ENCODE measurements at regions not wholly inside any gene's neighbourhood (a gene's known extent, or its start where the extent isn't known, plus 50 kb on each side); places are given as distances from the start of the nearest gene placed in this dataset.

GRCh38 chr13:75231235-75231634 is 250.7 kb downstream of the TBC1D4 start:
- DNase-seq = no peak

DNA sequence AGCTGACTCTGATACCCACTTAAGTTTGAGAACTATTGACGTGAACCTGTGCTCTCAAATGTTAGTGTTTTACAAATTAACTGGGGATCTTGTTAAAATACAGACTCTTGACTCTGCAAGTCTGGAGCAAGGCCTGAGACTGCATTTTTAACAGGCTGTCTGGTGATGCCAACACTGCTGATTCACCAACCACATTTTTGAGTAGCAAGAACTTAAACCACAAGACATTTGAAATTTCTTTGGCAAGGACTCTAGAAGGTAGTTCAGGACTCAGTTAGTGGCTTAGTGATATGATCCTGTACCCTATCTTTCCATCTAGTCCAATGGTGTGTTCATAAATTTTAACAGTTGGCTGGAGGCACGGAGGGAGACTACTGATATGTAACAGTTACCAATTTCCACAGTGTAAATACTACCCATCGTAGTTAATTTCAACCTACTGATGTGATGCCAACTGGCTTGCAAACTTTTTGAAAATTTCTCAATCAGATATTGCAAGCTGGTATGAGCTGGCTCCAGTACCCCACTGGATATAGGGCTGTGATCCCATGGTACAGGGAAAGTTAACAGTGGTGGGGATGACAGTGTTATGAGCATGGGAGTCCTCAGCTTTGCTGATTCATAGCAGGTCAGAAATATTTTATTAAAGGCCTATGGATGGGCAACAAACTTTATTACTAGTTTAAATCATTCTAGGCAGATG is 255.1 kb downstream of the TBC1D4 start:
- DNase-seq = no peak

DNA sequence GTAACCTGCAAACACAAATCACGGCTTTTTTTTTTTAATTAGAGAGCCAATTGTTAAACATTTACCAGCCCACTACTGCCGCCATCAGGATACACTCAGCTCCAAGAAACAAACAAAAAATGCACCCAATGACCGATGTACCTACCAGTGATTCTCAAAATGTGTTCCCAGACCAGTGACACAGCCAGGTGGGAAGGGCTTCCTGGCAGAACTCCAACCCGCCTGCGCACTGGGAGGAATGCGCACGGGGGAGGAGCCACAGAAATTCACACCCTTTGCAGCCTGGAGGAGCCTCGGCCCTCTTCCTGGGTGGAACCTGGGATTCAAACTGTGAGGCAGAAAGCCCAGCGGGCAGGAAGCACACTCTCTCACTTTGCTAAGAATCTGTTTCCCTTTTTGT is 255.9 kb downstream of the TBC1D4 start:
- DNase-seq = no peak

GRCh38 chr13:75225288-75226032 is 256.5 kb downstream of the TBC1D4 start:
- DNase-seq = no peak

GRCh38 chr13:75224053-75224742 is 257.8 kb downstream of the TBC1D4 start:
- DNase-seq = no peak

DNA sequence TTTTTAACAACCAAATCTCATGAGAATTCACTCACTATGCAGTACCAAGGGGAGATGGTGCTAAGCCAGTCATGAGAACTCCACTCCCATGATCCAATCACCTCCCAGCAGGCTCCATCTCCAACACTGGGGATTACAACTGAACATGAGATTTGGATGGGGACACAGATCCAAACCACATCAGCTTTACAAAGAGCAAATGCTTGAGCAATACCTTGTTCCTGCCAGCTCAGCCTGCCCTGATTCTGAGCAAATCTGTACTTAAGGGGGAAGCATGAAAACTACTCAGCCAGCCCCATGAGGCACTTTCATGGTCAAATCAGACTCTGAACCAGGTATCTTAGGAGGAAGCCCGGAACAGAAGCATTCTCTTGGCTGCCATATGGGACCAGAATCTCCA is 259.9 kb downstream of the TBC1D4 start:
- no peak for DNase-seq

DNA sequence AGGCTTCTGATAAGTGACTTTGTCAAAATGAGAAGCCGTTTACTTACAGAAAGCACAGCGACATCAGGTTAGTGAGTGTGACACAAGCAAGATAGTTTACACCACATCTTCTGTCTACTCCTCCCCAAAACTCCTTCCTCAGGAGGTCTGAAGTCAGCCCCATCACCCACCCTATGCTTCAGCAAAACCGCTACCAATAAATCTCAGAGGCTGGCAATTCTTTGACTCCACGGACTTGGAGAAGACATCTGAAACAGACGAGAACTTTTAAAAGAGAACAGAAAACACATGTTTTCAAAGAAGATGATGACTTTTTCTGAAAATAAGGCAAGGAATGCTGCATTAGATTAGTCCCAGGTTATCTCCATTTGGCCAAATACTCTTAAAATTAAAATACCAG is 261.1 kb downstream of the TBC1D4 start:
- no peak for DNase-seq

GRCh38 chr13:75220238-75220542 is 261.8 kb downstream of the TBC1D4 start:
- DNase-seq = no peak

DNA sequence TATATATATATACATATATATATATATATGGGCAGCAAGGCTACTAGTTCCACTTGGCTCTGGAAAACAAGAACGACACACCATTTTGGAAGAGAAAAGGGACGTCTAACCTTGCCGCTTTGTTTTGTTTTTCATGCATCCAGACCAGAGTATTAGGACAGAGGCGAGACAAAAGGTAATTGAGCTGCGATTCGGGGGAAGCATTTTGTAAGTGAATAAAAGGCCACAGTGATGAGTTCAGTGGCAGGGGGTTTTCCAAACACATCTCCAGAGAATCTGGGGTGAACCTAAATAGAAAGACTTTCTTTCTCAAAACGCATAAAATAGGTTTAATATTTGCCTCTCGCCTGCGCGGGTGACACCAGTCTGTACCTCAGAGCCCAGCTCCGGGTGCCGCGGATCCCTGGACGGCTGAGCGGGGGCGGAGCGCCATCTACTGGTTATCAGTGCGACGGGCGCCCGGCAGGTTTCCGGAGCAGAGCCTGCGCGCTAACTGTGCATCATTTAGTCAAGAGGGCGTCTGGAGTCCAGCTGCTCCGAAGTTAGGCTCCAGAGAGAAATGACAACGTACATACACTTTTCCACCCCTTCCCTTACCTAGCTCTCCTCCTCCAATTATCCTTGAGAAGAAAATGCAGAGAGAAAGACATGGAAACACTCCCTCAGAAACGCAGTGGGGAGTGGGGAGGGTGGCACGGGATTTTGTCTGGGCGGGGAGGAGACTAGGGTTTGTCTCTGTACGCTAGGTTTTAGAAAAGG is 262.3 kb downstream of the TBC1D4 start:
- DNase-seq = peak; percentile 77

GRCh38 chr13:75217949-75218348 is 264.0 kb downstream of the TBC1D4 start:
- no peak for DNase-seq

DNA sequence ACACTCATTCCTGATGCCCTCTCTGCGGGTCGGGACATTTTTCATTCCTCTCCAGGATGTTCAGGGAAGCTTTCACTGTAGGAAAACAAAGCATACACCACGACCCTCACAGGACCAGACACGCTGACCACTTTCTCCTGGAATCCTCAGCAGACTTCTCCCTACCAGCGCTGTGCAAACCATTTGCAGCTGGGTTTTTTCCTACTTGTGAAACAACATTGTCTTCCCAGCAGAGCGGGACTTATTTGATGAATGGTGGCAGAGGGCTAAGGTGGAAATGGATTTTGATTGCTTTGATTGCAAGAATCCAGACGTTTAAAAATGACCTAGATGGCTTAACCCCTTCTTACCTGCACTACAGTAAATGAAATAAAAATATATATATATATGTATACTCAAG is 265.9 kb downstream of the TBC1D4 start:
- no peak for DNase-seq

- no peak for DNase-seq
Measured at GRCh38 chr13:75214846-75215245, 267.1 kb downstream of the TBC1D4 start.

GRCh38 chr13:75202981-75203380 is 279.0 kb downstream of the TBC1D4 start:
- DNase-seq = no peak

DNA sequence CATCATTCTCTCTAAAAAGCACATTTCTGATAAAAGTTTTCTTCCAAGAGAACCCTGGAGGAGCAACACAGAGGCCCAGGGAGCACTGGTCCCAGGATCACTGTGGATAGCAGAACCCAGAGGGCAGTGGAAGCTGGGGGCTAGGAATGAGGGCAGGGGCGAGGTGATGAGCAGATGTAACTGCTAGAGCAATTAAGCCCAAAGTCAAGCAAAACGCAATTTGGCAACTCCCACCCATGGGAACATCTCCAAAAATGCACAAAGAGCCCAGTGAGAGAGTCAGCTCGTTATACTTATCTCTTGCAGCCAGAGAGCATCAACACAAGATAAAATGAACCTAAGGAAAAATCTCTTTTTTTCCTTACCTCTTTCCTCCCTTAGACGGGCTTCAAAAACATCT is 284.2 kb downstream of the TBC1D4 start:
- DNase-seq = no peak

GRCh38 chr13:75196147-75196837 is 285.7 kb downstream of the TBC1D4 start:
- DNase-seq = no peak

- no peak for DNase-seq
Measured at GRCh38 chr13:75195495-75196146, 286.3 kb downstream of the TBC1D4 start.

GRCh38 chr13:75194717-75195462 is 287.1 kb downstream of the TBC1D4 start:
- no peak for DNase-seq

- DNase-seq = no peak
Measured at GRCh38 chr13:75186379-75186778, 295.6 kb downstream of the TBC1D4 start.

DNA sequence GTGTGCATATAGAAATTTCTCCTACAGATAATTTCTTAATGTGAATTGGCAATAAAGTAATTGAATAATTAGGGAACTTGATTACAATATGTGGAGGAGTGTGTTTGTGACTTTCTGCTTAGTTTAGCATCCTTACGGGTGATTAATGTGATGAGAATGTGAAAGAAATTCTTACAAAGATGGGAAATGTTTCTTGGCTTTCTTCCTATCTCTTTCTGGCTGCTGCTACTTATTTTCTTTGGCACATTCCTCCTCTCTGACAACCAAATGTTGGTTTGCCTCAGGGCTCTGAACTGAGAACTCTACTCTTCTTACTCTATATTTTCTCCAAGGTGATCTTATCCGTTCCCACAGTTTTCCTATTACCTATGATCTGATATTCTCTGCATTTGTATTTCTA is 300.1 kb downstream of the TBC1D4 start:
- DNase-seq = no peak

DNA sequence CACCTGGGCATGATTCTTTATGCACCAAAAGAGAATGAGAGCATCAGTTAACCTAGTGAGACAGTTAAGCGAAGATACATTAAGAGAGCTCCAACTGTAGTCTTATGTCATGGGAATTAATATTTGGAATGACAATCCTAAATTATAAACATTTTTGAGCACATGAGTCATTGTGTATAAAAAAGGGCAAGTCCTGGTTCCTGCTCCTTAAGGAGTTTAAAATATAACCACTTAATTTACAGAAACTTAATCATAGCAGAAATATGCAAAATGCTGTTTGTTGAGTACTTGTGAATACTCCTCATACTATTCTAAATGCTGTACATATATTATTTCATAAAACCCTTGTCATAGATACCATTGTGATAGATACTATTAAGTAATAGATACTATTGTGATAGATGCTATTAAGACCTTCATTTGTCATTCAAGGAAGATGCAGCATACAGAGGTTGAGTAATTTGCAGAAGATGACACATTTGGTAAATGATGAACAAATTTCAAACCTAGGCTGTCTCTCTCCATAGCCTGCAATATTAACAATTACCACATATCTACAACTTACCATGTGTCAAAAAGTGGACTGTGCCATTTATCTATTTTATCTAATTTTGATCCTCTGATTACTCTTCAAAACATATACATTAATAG is 301.0 kb downstream of the TBC1D4 start:
- no peak for DNase-seq

DNA sequence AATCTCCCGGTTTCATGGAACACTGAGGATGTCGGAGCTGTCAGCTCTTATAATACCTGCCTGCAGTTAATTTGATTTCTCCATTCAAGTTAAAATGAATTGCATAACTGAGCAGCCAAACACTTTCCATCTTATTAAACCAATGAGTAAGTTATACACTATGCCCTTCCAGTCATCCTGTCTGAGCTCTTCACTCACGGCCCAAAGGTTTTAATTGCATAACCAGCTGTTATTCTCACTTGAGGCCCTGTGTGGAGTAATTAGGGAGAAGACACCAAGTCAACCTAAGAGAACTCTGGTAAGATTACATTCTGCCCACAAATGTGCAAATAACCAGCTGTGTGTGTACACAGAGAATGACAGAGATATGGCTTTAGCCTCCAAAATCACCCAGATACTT is 303.5 kb downstream of the TBC1D4 start:
- DNase-seq = no peak

Data from NCI-H1436 (cell line).